ENCODE measurements at regions not wholly inside any gene's neighbourhood (a gene's known extent, or its start where the extent isn't known, plus 50 kb on each side); places are given as distances from the start of the nearest gene placed in this dataset.
A peak's percentile ranks its signal among the peaks of the same experiment; 100 is the strongest.
"Not testable (repeated sequence)": the region's sequence is repeated elsewhere in the genome, so short reads cannot be mapped to it uniquely, and the experiment has no call there.

DNA sequence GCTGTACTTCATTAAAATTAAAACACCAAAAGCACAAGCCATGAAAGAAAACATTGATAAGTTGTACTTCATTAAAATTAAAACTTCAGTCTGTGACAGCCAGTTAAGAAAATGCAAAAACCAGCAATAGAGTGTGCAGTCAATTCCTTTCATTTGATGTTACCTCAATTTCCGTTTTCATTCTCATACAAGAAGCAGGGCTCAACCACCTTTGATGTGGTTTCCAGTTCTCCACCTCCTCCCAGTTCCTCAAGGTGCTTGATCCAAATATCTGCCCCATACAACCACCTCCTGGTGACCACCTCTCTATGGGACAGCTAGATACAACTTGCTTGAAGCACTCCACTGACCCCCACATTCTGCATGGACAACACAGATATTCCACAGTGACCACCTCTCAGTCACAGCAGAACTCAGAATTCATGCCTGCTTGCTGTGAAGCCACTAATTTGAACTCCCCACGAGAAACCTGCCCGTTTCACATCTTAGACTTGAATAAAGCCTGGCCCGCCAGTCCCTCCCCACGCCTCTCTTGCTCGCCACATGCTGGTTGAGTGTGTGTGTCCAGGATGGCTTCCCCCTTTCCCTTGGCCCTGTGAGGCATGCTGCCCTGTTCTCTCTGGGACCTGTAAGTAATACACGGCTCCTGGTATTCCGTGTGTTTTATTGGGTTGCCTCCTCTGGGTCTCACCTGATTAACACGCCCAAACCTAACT, 66.1 kb downstream of the FAM50B start:
- Histone ChIP-seq H3K9me3 (no peaks in the 10 kb centered on the region), H3K27ac (no peak overlapping the region), H3K4me3 (no peak overlapping the region), H3K4me1 (peaks cover 0 to 43% (median 18%) of the 10 kb centered on the region in 4 donors), H3K36me3 (no peaks in the 10 kb centered on the region), H3K27me3 (no peaks in the 10 kb centered on the region)
- ATAC-seq = no peak
- intact Hi-C loops (cut with DNase I) = no loop called here
- no peak for TF ChIP-seq POLR2A (IDR thresholded peaks at IDR 0.05)
- TF ChIP-seq, protein P1, sequence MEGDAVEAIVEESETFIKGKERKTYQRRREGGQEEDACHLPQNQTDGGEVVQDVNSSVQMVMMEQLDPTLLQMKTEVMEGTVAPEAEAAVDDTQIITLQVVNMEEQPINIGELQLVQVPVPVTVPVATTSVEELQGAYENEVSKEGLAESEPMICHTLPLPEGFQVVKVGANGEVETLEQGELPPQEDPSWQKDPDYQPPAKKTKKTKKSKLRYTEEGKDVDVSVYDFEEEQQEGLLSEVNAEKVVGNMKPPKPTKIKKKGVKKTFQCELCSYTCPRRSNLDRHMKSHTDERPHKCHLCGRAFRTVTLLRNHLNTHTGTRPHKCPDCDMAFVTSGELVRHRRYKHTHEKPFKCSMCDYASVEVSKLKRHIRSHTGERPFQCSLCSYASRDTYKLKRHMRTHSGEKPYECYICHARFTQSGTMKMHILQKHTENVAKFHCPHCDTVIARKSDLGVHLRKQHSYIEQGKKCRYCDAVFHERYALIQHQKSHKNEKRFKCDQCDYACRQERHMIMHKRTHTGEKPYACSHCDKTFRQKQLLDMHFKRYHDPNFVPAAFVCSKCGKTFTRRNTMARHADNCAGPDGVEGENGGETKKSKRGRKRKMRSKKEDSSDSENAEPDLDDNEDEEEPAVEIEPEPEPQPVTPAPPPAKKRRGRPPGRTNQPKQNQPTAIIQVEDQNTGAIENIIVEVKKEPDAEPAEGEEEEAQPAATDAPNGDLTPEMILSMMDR (IDR thresholded peaks at IDR 0.05) = no peak
- no peak for DNase-seq
- 92% methylated on average over 6 of the region's 9 CpGs for WGBS (ENCODE audit: insufficient coverage, low coverage, low lambda C conversion rate, missing lambda C conversion rate)

DNA sequence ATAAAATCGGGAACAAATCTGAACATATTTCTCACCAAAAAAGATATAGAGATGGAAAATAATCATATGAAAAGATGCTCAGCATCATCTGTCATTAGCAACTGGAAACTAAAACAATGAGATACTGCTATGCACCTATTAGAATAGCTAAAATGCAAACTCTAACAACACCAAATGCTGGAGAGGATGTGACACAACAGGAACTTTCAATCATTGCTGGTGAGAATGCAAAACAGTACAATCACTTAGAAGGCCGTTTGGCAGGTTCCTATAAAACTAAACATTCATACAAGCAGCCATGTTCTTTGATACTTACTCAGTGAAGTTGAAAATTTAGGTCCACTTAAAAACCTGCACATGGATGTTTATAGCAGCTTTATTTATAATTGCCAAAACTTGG, 67.0 kb downstream of the FAM50B start:
- ATAC-seq (no peak), DNase-seq (no peak)
- peaks cover 0 to 40% (median 17%) of the 10 kb centered on the region in 4 donors for H3K4me1 ChIP-seq
- 68% methylated on average over 2 of the region's 2 CpGs for WGBS (ENCODE audit: insufficient coverage, low coverage, low lambda C conversion rate, missing lambda C conversion rate)
- intact Hi-C loops (cut with DNase I) = no loop called here
- no peaks in the 10 kb centered on the region for H3K9me3 ChIP-seq
- H3K27me3 ChIP-seq = no peaks in the 10 kb centered on the region
- no peak overlapping the region for H3K4me3 ChIP-seq
- TF ChIP-seq, protein P1 (IDR thresholded peaks at IDR 0.05) = no peak
- TF ChIP-seq POLR2A (IDR thresholded peaks at IDR 0.05) = no peak
- H3K36me3 ChIP-seq = no peaks in the 10 kb centered on the region
- H3K27ac ChIP-seq = no peak overlapping the region

DNA sequence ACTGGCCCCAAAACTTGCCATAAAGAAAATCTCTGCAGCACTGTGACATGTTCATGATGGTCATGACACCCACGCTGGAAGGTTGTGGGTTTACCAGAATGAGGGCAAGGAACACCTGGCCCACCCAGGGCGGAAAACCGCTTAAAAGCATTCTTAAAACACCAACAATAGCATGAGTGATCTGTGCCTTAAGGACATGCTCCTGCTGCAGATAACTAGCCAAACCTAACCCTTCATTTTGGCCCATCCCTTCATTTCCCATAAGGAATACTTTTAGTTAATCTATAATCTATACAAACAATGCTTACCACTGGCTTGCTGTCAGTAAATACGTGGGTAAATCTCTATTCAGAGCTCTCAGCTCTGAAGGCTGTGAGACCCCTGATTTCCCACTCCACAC, 67.6 kb downstream of the FAM50B start:
- ATAC-seq; H3K4me3 ChIP-seq; H3K27ac ChIP-seq; H3K9me3 ChIP-seq; DNase-seq; intact Hi-C loops (cut with DNase I); H3K27me3 ChIP-seq; H3K36me3 ChIP-seq: not testable (repeated sequence)
- peaks cover 0 to 34% (median 13%) of the 10 kb centered on the region in 4 donors for H3K4me1 ChIP-seq
- WGBS (ENCODE audit: insufficient coverage, low coverage, low lambda C conversion rate, missing lambda C conversion rate) = 75% methylated on average over 3 of the region's 4 CpGs

DNA sequence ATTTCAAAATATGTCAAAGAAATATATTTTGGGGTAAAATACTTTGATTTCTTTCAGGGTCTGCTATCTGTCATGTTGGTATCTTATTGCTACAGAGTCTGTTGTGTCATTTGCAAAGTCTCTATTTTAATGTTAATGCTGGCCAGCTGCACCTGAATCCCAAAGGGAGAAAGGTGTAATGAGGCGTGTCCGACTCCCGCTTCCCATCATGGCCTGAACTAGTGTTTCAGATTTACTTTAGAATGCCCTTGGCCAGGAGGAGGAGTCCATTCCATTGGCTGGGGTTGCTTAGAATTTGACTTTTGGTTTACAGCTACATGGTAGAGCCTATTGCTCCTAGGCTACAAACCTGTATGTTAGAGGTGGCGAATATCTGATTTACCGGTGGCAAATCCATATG, 69.3 kb downstream of the FAM50B start:
- intact Hi-C loops (cut with DNase I) = no loop called here
- no peak for ATAC-seq
- no peak for TF ChIP-seq POLR2A (IDR thresholded peaks at IDR 0.05)
- TF ChIP-seq, protein P1 (IDR thresholded peaks at IDR 0.05) = no peak
- Histone ChIP-seq H3K4me3 (no peak overlapping the region), H3K4me1 (peaks cover 0 to 19% (median 5%) of the 10 kb centered on the region in 4 donors), H3K9me3 (no peaks in the 10 kb centered on the region), H3K36me3 (no peaks in the 10 kb centered on the region), H3K27ac (no peak overlapping the region), H3K27me3 (no peaks in the 10 kb centered on the region)
- DNase-seq = no peak
- 98% methylated on average over 5 of the region's 5 CpGs for WGBS (ENCODE audit: insufficient coverage, low coverage, low lambda C conversion rate, missing lambda C conversion rate)

DNA sequence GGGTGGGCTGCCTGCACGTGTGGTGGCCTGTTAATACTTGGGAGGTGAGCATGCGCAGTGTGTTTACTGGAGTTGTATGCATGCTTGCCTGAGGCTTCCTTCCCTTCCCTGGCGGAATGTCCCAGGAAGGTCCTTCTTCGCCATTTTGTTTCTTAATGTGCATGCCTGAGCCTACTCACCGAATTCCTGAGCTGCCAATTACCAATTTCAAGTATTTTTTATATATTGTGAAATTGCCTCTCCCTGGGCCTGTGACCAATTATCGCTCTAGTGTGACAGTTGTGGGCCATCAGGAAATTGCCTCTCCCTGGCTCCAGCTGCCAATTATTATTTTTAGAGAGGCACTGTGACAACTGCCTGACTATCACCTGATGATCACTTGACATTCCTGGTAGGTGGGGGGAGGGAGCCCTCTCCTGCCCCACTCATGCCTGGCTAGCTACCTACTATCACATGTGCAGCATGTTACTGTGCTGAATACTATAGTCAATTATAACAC, 70.0 kb downstream of the FAM50B start:
- Histone ChIP-seq H3K36me3 (no peaks in the 10 kb centered on the region), H3K27ac (no peak overlapping the region), H3K4me1 (peaks cover 0 to 15% (median 2%) of the 10 kb centered on the region in 4 donors), H3K9me3 (no peaks in the 10 kb centered on the region), H3K27me3 (no peaks in the 10 kb centered on the region), H3K4me3 (no peak overlapping the region)
- no peak for TF ChIP-seq POLR2A (IDR thresholded peaks at IDR 0.05)
- TF ChIP-seq, protein P1 (IDR thresholded peaks at IDR 0.05) = no peak
- WGBS (ENCODE audit: insufficient coverage, low coverage, low lambda C conversion rate, missing lambda C conversion rate) = 70% methylated on average over 2 of the region's 6 CpGs
- no peak for DNase-seq
- intact Hi-C loops (cut with DNase I) = no loop called here
- peak in 2 of 4 donors; percentile 51 to 69 for ATAC-seq

Data from right lobe of liver (tissue), 6 donors.